GOT3 (cell line): ENCODE measurements at regions not wholly inside any gene's neighbourhood (a gene's known extent, or its start where the extent isn't known, plus 50 kb on each side); places are given as distances from the start of the nearest gene placed in this dataset.

Experiments
- DNase-seq: peaks from one replicate; lab custom pipeline; 2025; ENCODE audit warnings: mixed read lengths; lab: John Stamatoyannopoulos, UW

GRCh38 chr2:5343785-5344335, 348.3 kb upstream of the SOX11 start:
- DNase-seq = no peak

GRCh38 chr2:5352286-5352685, 339.9 kb upstream of the SOX11 start:
- no peak for DNase-seq

GRCh38 chr2:5353565-5353964, 338.6 kb upstream of the SOX11 start:
- DNase-seq = no peak

GRCh38 chr2:5359397-5359796, 332.8 kb upstream of the SOX11 start:
- DNase-seq = no peak

- no peak for DNase-seq
Measured at GRCh38 chr2:5360081-5360480, 332.1 kb upstream of the SOX11 start.

- no peak for DNase-seq
Measured at GRCh38 chr2:5364361-5364760, 327.8 kb upstream of the SOX11 start.

GRCh38 chr2:5365871-5366461, 326.2 kb upstream of the SOX11 start:
- DNase-seq = no peak

GRCh38 chr2:5367321-5367720, 324.9 kb upstream of the SOX11 start:
- DNase-seq = no peak

- DNase-seq = no peak
Measured at GRCh38 chr2:5368263-5368662, 323.9 kb upstream of the SOX11 start.

GRCh38 chr2:5369510-5369909, 322.7 kb upstream of the SOX11 start:
- DNase-seq = no peak

- DNase-seq = no peak
Measured at GRCh38 chr2:5370158-5370557, 322.0 kb upstream of the SOX11 start.

- DNase-seq = no peak
Measured at GRCh38 chr2:5372141-5372540, 320.0 kb upstream of the SOX11 start.

GRCh38 chr2:5373200-5373599, 319.0 kb upstream of the SOX11 start:
- no peak for DNase-seq

- no peak for DNase-seq
Measured at GRCh38 chr2:5374762-5375161, 317.4 kb upstream of the SOX11 start.

GRCh38 chr2:5377323-5377722, 314.9 kb upstream of the SOX11 start:
- no peak for DNase-seq

- DNase-seq = no peak
Measured at GRCh38 chr2:5379811-5380210, 312.4 kb upstream of the SOX11 start.

- DNase-seq = no peak
Measured at GRCh38 chr2:5385596-5385995, 306.6 kb upstream of the SOX11 start.

- no peak for DNase-seq
Measured at GRCh38 chr2:5387406-5387805, 304.8 kb upstream of the SOX11 start.

- DNase-seq = no peak
Measured at GRCh38 chr2:5389740-5390139, 302.4 kb upstream of the SOX11 start.

GRCh38 chr2:5391362-5391761, 300.8 kb upstream of the SOX11 start:
- DNase-seq = no peak

- no peak for DNase-seq
Measured at GRCh38 chr2:5392658-5393057, 299.5 kb upstream of the SOX11 start.

- no peak for DNase-seq
Measured at GRCh38 chr2:5393474-5393873, 298.7 kb upstream of the SOX11 start.

- DNase-seq = no peak
Measured at GRCh38 chr2:5394223-5394622, 298.0 kb upstream of the SOX11 start.

- DNase-seq = no peak
Measured at GRCh38 chr2:5401115-5401657, 291.0 kb upstream of the SOX11 start.
